GM12892 (cell line): ENCODE measurements at regions not wholly inside any gene's neighbourhood (a gene's known extent, or its start where the extent isn't known, plus 50 kb on each side); places are given as distances from the start of the nearest gene placed in this dataset.

Experiments
- DNase-seq: peaks from one replicate; pipeline ENCODE4 v3.0.0; 2011; ENCODE audit not compliant: insufficient read length
- FAIRE-seq: peaks from 2 replicates; lab custom pipeline; 2011; peaks lifted over from hg19 to GRCh38; lab: Jason Lieb, UNC
- POLR2A ChIP-seq: IDR thresholded peaks from 2 replicates; pipeline ENCODE4 v1.6.1; 2011; ENCODE audit warnings: low read depth, low read length, control low read depth
- POLR2AphosphoS5 ChIP-seq: IDR thresholded peaks from 2 replicates; pipeline ENCODE4 v1.6.1; 2011; ENCODE audit warnings: low read depth, low read length, control low read depth
- TAF1 ChIP-seq: IDR thresholded peaks from 2 replicates; pipeline ENCODE4 v1.6.1; 2011; ENCODE audit warnings: low read depth, mild to moderate bottlenecking, control low read depth, low read length, borderline replicate concordance

DNA sequence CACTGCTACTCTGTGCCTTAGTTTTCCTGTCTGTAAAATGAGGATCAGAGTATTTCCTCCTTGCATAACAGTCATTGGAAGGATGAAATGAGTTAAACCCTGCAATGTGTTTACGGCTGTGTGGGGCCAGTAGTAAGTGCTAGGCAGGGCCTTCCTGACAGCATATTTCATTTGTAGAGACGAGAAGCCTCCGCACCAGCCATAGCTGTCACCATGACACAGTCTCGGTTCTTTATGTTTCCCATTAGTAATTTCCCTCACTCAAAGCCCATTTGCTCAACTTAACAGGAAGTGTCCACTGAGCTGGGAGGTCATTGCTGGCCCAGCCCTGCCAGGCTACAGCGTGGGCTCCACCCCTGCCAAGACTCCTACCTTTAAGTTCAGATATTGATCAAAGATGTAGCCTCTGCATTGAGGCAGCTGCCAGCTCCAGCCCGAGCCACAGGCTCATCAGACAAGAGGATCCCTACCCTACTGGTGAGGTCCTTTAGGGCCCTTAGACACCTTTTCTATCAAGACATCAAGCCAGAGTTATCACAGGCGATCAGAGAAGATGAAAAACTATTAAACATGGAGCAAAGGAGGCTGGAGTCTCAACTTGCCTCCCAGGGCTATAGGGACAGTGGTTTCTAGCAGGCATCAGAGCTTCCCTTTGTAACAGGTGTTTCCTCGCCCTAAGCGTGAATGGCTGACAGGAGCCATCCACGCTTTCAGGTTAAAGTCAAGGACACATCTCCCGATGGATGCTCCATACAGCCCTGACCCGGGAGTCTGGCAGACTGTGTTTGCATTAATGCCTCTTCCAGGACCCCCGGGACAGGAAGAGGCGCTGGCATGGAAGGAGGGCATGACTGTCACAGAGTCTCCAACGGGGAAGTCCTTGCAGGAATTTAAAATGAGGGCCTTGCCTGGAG, 251.7 kb downstream of the NDUFA10 start:
- no peak for DNase-seq
- TF ChIP-seq POLR2AphosphoS5: no peak
- TF ChIP-seq POLR2A: no peak
- TF ChIP-seq TAF1: no peak
- no peak for FAIRE-seq

DNA sequence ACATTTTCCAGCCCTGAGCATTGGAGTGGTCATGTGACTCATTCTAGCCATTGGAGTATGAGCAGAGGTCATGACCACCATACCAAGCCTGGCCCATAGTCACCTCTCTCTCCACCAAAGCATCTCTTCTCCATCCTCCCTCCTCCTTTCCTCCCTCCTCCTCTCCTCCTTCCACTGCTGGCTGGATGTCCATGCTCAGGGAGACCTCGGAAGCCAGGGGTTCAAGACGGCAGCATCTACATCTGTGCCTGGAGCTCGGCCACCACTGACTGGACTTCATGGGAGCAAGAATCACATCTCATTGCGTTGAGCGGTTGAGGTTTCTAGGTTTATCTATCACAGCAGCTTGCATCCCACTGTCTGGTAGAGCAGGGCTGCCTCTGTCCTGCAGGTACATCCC, 252.4 kb downstream of the NDUFA10 start:
- no peak for TF ChIP-seq TAF1
- FAIRE-seq (no peak), DNase-seq (no peak)

DNA sequence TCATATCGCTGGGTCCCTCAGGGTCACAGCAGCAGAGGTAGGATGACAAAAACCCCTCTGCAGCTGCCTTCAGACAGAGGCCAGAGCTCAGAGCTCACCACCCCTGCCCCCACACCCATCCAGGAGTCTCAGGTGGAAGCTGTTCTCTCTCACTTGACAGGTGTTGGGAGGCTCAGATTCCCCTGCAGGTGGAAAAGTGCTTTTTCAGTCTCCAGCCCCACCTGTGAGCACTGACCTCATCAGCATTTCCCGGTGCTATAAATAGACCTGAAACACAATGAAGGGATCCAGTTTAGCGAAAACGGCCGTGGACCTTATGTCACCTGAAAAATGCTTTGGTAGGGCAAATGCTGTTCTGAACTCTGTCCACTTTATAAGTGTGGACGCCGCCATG, 254.9 kb downstream of the NDUFA10 start:
- TF ChIP-seq POLR2A: no peak
- TF ChIP-seq TAF1: no peak
- TF ChIP-seq POLR2AphosphoS5: no peak
- FAIRE-seq: no peak
- no peak for DNase-seq

DNA sequence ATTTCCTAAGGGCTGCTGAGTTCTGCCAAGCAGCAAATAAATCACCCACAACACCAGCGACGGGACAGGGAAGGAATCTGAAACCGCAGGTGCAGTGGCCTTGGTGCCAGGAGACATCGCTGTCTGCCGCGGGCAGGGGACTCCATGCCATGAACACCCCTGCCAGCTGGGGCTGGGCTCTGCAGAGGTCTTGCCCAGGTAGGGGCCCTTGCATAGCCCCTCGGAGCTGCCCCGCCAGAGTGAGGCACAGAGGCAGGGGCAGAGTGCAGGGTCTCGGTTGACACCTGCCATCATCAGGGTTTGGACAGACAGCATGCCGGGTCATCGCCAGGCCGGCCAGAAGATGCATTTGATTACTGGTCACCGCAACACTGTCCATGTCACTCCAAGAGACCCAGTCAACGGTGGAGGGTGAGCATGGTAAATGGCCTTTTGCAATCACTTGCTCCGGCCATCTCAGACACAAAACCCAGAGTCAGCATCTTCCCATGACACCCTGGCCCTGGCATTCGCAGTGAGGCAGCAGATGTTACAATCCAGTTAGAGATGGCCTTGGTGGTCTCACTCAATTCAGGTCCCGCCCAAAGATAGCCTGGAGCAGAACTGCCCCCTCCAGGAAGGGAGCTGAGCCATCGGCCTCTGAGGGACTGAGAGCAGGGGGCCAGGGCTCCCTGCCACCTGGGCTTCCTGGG, 255.4 kb downstream of the NDUFA10 start:
- no peak for TF ChIP-seq POLR2AphosphoS5
- no peak for TF ChIP-seq POLR2A
- FAIRE-seq (no peak), DNase-seq (no peak)

DNA sequence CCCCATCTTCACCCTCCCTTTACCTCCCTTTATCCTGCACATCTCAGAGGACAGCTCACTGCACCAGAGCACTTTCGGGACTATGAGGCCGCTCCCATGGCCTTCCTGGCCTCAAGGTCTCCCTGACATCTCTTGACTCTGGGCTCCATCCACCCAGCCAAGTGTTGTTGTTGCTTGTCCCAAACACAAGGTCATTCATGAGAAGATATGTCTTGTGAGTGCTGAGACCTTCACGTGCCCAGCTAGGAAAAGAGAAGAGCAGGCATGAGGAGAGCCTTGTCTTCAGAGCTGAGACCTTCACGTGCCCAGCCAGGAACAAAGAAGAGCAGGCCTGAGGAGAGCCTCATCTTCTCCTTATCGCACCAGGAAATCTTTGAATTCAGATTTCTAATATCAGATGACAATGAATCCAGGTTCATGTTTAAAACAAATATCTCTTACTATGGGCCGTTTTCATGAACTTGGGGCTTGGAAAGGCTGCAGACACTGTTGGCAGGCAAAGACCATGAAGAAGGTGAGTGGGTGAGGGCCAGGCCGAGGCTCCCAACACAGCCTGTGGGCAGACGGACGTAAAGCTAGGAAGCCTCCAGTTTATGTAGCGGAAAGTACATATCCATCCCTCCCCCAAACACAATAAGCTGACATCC, 256.1 kb downstream of the NDUFA10 start:
- DNase-seq (no peak), FAIRE-seq (no peak)
- TF ChIP-seq TAF1: no peak
- TF ChIP-seq POLR2AphosphoS5: no peak
- no peak for TF ChIP-seq POLR2A

DNA sequence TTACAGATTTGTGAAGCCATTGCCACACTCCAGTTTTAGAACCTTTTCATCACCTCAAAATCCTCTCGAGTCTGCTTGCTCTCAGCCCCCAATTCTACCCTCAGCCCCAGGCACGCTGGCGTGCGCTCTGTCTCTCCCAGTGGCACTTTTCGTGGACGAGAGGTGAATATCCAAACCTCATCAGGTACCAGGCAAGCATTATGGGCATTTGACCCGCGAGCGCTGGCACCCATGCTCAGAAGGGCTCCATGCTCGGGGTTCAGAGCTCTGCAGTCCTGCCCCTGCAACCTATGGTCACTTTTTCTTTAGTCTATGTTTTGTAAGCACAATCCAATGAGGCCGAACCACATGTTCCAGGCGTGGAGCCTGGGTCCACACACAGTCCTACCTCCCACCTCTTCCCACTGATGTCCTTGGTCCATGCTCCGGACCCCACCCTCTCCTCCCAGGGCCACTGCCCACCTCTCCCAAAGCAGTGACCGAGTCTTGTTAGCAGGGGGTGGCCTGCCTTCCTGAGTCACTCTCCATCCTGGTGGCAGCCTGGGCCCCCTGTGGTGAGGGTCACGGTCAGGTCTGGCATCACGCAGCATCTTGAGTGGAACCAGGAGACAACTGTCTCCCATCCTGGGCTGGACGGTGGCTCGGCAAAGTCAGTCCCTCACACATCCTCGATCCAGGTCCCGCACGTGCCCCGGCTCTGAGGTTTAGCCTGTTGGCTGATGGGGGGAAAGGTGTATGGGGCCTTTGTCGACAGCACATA, 256.9 kb downstream of the NDUFA10 start:
- FAIRE-seq (no peak), DNase-seq (no peak)
- TF ChIP-seq POLR2A (no peak), POLR2AphosphoS5 (no peak), TAF1 (no peak)

DNA sequence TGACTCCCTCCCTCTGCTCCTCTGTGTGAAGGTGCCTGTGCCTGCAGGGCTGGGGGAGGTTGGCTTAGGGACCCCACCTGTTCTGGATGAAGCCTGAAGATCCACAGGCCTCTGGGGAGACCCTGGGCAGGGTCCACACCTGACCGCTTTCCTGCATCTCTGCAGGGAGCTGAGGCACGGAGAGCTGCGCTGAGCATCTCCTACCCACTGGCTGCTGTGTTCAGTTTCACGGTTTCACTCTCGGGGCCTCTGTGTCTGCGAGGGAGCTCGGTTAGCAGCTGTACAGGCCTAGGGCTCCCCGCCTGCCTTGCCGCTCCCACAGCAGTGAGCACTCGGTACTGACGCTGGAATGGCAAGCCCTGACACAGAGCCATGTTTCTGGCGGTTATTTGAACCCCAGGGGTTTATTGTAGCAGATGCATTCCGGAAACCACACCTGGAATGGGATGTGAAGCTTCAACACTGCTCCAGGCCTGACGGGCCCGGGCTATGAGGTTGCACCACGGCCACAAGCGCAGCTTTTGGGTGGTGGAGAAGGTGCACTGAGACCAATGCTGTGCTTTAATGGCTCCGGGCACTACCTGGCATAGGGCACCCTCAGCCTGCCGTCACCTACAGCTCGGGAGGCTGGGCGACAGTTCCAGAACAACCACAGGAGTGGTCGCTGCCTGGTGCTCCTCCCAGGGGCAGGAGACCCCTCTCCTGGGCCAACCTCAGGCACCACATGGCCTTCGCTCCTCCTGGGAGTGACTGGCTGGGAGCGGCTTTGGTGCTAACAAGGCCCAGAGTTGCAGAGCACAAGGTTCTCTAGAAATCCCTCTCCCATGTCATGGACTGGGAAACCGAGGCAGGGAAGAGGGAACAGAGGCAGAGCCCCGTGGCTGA, 257.9 kb downstream of the NDUFA10 start:
- FAIRE-seq (no peak), DNase-seq (no peak)
- TF ChIP-seq POLR2AphosphoS5: no peak
- no peak for TF ChIP-seq TAF1
- no peak for TF ChIP-seq POLR2A

DNA sequence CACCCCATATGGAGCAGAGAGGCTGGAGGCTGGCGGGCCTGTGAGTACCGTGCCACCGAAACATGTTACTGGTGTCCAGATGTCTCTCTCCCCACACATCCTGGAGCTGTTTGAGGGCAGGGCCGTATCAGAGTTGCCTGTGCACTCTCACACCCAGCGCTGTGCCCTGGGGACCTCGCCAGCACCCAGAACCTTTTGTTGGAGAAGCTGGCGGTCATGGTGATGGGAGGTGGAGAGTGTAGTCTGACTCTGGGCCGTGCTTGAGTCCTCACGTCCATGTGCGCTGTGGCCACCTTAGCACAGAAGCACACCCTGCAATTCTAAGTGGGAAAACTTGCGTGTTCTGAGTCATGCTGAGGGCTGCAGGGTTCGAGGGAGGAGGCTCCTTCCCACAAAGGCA, 259.2 kb downstream of the NDUFA10 start:
- FAIRE-seq (no peak), DNase-seq (no peak)
- TF ChIP-seq POLR2A: no peak

DNA sequence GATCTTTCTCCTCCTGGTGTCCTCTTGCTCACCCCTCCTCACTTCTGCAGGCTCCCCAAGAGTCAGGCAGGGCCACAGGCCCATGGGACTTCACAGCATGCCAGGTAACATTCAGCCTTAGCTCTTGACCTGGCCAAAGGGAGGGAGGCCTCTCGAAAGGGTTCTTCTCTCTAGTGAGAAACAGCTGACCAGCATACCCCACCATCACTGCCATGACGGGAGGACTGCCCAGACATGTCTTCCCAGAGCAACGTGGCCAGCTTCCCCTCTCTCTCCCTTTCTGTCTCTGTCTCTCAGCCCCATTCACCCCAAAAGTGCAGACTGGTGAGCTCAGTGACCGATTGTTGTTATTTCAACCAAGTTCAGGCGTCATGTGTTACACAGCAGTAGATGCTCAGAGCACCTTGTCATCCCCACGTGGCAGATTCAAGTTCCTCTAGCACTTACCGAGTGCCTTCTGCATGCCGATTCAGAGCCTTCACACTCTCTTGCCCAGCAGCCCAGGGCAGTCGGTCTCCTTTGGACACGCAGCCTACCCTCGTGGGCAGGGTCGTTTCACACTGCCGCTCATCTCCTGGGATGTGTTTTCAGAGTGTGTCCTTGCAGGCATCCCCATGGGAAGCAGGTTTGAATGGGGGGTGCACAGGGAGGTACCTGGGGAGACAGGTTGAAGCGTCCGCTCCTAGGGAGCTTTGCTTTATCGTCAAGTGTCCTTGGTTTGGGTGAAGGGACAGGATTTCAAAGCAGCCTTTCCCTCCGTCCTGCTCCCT, 259.9 kb downstream of the NDUFA10 start:
- TF ChIP-seq TAF1: no peak
- TF ChIP-seq POLR2A: no peak
- no peak for TF ChIP-seq POLR2AphosphoS5
- no peak for FAIRE-seq
- no peak for DNase-seq

DNA sequence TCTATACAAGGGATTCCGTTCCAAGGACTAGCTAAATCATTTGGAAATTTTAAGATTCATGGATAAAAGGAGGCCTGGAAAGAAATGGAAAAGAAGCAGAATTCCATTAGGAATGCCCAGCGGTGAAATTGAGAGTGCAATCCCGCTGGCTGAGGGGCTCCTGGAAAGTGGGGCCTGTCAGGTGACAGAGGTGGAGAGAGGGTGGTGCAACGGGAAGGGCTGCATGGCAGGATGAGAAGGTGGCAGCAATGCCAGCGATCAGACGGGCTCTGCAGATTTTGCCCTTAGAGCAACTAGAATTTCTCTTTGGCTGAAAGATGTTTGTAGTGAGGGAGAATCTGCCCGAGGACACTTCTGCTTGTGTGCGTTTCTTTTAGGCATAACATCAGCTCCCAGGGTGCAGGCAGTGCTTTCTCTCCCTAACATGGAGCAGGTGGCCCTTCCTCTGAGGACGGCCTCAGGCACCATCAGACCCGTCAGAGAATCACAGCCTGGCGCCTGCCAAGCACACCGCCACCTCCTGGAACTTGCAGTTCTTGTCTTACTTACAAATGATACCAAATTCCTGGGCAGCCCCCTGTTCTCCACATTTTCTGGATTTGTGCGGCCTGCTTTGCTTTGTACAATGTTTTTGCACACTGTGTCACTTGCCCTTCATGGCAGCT, 261.6 kb downstream of the NDUFA10 start:
- FAIRE-seq (no peak), DNase-seq (no peak)
- TF ChIP-seq POLR2AphosphoS5 (no peak), TAF1 (no peak), POLR2A (no peak)
